Mesendoderm (in vitro differentiated cells): ENCODE measurements at regions not wholly inside any gene's neighbourhood (a gene's known extent, or its start where the extent isn't known, plus 50 kb on each side); places are given as distances from the start of the nearest gene placed in this dataset.

Experiments used
- DNase-seq: peaks from one replicate; pipeline ENCODE4 v3.0.0; 2013
- H2AK5ac ChIP-seq: 2 replicates; pipeline ENCODE4 v1.6.1; 2013; ENCODE audit warnings: low read length, inconsistent platforms
- H2BK120ac ChIP-seq: 2 replicates; pipeline ENCODE4 v1.6.1; 2013; ENCODE audit warnings: low read depth, mild to moderate bottlenecking, low read length, moderate library complexity, mixed read lengths
- H2BK15ac ChIP-seq: replicated peaks from 2 replicates; pipeline ENCODE4 v1.6.1; 2013; ENCODE audit warnings: low read depth, mild to moderate bottlenecking, moderate library complexity
- H2BK5ac ChIP-seq: 2 replicates; pipeline ENCODE4 v1.6.1; 2013; ENCODE audit warnings: low read length, inconsistent platforms
- H3K18ac ChIP-seq: 2 replicates; pipeline ENCODE4 v1.6.1; 2013; ENCODE audit warnings: mild to moderate bottlenecking, low read length, mixed read lengths
- H3K23ac ChIP-seq: one replicate; pipeline ENCODE4 v1.6.1; 2013; ENCODE audit warnings: low read length
- H3K27ac ChIP-seq: 2 replicates; pipeline ENCODE4 v1.5.1; 2013; ENCODE audit warnings: low read depth, mild to moderate bottlenecking, inconsistent platforms, low read length, moderate library complexity
- H3K27me3 ChIP-seq: 2 replicates; pipeline ENCODE4 v1.6.1; 2013; ENCODE audit warnings: low read length, control low read depth, mild to moderate bottlenecking, inconsistent platforms; ENCODE audit not compliant: insufficient read depth, poor library complexity
- H3K36me3 ChIP-seq: 2 replicates; pipeline ENCODE4 v1.6.1; 2013; ENCODE audit warnings: low read length, inconsistent platforms; ENCODE audit not compliant: control insufficient read depth, insufficient read depth
- H3K4ac ChIP-seq: one replicate; pipeline ENCODE4 v1.6.1; 2013; ENCODE audit warnings: low read depth, mild to moderate bottlenecking, low read length, moderate library complexity
- H3K4me1 ChIP-seq: 2 replicates; pipeline ENCODE4 v1.6.1; 2013; ENCODE audit warnings: low read depth, low read length, inconsistent platforms; ENCODE audit not compliant: control insufficient read depth
- H3K4me2 ChIP-seq: 2 replicates; pipeline ENCODE4 v1.6.1; 2013; ENCODE audit warnings: low read length
- H3K4me3 ChIP-seq: 2 replicates; pipeline ENCODE4 v1.5.1; 2013; ENCODE audit warnings: mild to moderate bottlenecking, low read length
- H3K56ac ChIP-seq: one replicate; pipeline ENCODE4 v1.6.1; 2013; ENCODE audit warnings: low read length
- H3K79me1 ChIP-seq: 2 replicates; pipeline ENCODE4 v1.6.1; 2013; ENCODE audit warnings: low read length, inconsistent platforms
- H3K79me2 ChIP-seq: 2 replicates; pipeline ENCODE4 v1.6.1; 2013; ENCODE audit warnings: mild to moderate bottlenecking, low read length; ENCODE audit not compliant: control insufficient read depth, insufficient read depth
- H3K9ac ChIP-seq: 2 replicates; pipeline ENCODE4 v1.6.1; 2013; ENCODE audit warnings: low read length, inconsistent platforms
- H4K5ac ChIP-seq: one replicate; pipeline ENCODE4 v1.6.1; 2013; ENCODE audit warnings: low read length
- H4K8ac ChIP-seq: one replicate; pipeline ENCODE4 v1.6.1; 2013; ENCODE audit warnings: low read depth, mild to moderate bottlenecking, control low read depth, low read length, moderate library complexity
- WGBS: extraction: QIAGEN DNeasy Blood & Tissue Kit; methylation state at CpG from one replicate; pipeline ENCODE4 v1.1.7; 2013; ENCODE audit warnings: low lambda C conversion rate, missing lambda C conversion rate; ENCODE audit not compliant: insufficient coverage; ENCODE audit errors: extremely low coverage; 5-methylcytosine and 5-hydroxymethylcytosine counted together

DNA sequence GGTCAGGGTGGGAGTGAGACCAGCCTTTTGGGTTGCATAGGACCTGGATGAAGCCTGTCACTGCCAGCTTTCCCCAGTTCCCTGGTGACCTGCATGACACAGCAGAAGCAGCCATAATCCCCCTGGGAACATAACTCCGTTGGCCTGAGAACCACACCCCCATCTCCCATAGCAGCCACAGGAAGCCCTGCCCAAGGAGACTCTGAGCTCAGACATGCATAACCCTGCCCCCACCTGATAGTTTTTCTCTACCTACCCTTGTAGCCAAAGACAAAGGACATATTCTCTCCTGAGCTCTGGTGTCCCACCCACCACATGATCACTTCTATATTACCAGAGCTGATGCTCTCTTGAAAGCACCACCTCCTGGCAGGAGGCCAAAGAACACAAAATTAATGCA is 413.5 kb upstream of the HTR2A start:
- H3K56ac ChIP-seq: no peak overlapping the region
- no peak overlapping the region for H3K4me3 ChIP-seq
- H3K4ac ChIP-seq: no peak overlapping the region
- no peak overlapping the region for H2BK120ac ChIP-seq
- H3K79me2 ChIP-seq: no peaks in the 10 kb centered on the region
- DNase-seq: peak; percentile 45
- H3K79me1 ChIP-seq: no peaks in the 10 kb centered on the region
- H3K27me3 ChIP-seq: no peaks in the 10 kb centered on the region
- H4K5ac ChIP-seq: no peak overlapping the region
- H2BK15ac ChIP-seq: no peak overlapping the region
- no peak overlapping the region for H2AK5ac ChIP-seq
- no CpG with 5 or more reads among the region's 1 CpG for WGBS
- H3K4me1 ChIP-seq: no peaks in the 10 kb centered on the region
- no peak overlapping the region for H3K4me2 ChIP-seq
- no peak overlapping the region for H4K8ac ChIP-seq
- H3K18ac ChIP-seq: no peak overlapping the region
- H2BK5ac ChIP-seq: no peak overlapping the region
- H3K9ac ChIP-seq: no peak overlapping the region
- no peak overlapping the region for H3K23ac ChIP-seq
- H3K27ac ChIP-seq: no peak overlapping the region
- H3K36me3 ChIP-seq: no peaks in the 10 kb centered on the region

- no peaks in the 10 kb centered on the region for H3K27me3 ChIP-seq
- no peak overlapping the region for H3K4ac ChIP-seq
- no peaks in the 10 kb centered on the region for H3K79me1 ChIP-seq
- no peaks in the 10 kb centered on the region for H3K4me1 ChIP-seq
- no peak overlapping the region for H2BK15ac ChIP-seq
- no peaks in the 10 kb centered on the region for H3K79me2 ChIP-seq
- H3K4me3 ChIP-seq: no peak overlapping the region
- H3K18ac ChIP-seq: no peak overlapping the region
- H4K5ac ChIP-seq: no peak overlapping the region
- no peaks in the 10 kb centered on the region for H3K36me3 ChIP-seq
- no peak overlapping the region for H3K9ac ChIP-seq
- H3K27ac ChIP-seq: no peak overlapping the region
- H3K4me2 ChIP-seq: no peak overlapping the region
- no peak overlapping the region for H2BK120ac ChIP-seq
- H4K8ac ChIP-seq: no peak overlapping the region
- no peak overlapping the region for H3K56ac ChIP-seq
- no peak for DNase-seq
- no peak overlapping the region for H2BK5ac ChIP-seq
- H3K23ac ChIP-seq: no peak overlapping the region
- no peak overlapping the region for H2AK5ac ChIP-seq
Measured at GRCh38 chr13:47306991-47307390, 410.1 kb upstream of the HTR2A start.

DNA sequence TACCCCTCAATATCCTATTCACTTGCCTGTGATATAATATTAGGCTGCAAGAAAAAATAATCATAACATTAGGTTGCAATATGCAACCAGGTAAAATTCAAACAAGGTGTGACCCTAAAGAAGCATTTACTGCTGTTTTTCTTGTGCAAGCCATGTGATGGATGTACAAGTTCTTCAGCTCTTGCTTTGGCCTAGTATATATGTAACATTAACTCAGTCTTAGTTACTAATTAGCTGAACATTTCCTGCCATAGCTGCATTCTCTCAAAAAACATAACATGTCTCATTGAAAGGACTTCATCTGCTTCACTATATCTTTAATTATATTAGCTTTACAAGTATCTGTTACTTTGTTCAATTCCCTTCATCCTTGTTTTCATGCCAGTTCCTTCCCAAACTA is 406.8 kb upstream of the HTR2A start:
- Histone ChIP-seq H3K4me3 (no peak overlapping the region), H3K36me3 (no peaks in the 10 kb centered on the region), H2BK5ac (no peak overlapping the region), H4K8ac (no peak overlapping the region), H3K27ac (no peak overlapping the region), H3K4ac (no peak overlapping the region), H3K79me2 (no peaks in the 10 kb centered on the region), H4K5ac (no peak overlapping the region), H3K23ac (no peak overlapping the region), H3K4me1 (no peaks in the 10 kb centered on the region), H2AK5ac (no peak overlapping the region), H2BK120ac (no peak overlapping the region), H3K18ac (no peak overlapping the region), H3K79me1 (no peaks in the 10 kb centered on the region), H2BK15ac (no peak overlapping the region), H3K56ac (no peak overlapping the region), H3K27me3 (no peaks in the 10 kb centered on the region), H3K4me2 (no peak overlapping the region), H3K9ac (no peak overlapping the region)
- DNase-seq: no peak

- Histone ChIP-seq H2BK120ac (no peak overlapping the region), H3K4me3 (no peak overlapping the region), H3K4me1 (no peaks in the 10 kb centered on the region), H3K23ac (no peak overlapping the region), H3K36me3 (no peaks in the 10 kb centered on the region), H2AK5ac (no peak overlapping the region), H3K79me1 (no peaks in the 10 kb centered on the region), H3K27ac (no peak overlapping the region), H3K4me2 (no peak overlapping the region), H3K56ac (no peak overlapping the region), H3K79me2 (no peaks in the 10 kb centered on the region), H3K27me3 (no peaks in the 10 kb centered on the region), H2BK15ac (no peak overlapping the region), H2BK5ac (no peak overlapping the region), H3K18ac (no peak overlapping the region), H4K5ac (no peak overlapping the region), H3K4ac (no peak overlapping the region), H3K9ac (no peak overlapping the region), H4K8ac (no peak overlapping the region)
- no peak for DNase-seq
Measured at GRCh38 chr13:47299304-47299703, 402.5 kb upstream of the HTR2A start.

GRCh38 chr13:47298506-47298905 is 401.7 kb upstream of the HTR2A start:
- H3K9ac ChIP-seq: no peak overlapping the region
- H3K27me3 ChIP-seq: no peaks in the 10 kb centered on the region
- H3K56ac ChIP-seq: no peak overlapping the region
- H3K27ac ChIP-seq: no peak overlapping the region
- H3K36me3 ChIP-seq: no peaks in the 10 kb centered on the region
- no CpG with 5 or more reads among the region's 2 CpGs for WGBS
- H3K18ac ChIP-seq: no peak overlapping the region
- no peak for DNase-seq
- no peaks in the 10 kb centered on the region for H3K79me1 ChIP-seq
- no peak overlapping the region for H2BK15ac ChIP-seq
- no peak overlapping the region for H4K5ac ChIP-seq
- H2BK5ac ChIP-seq: no peak overlapping the region
- no peaks in the 10 kb centered on the region for H3K4me1 ChIP-seq
- H3K4me3 ChIP-seq: no peak overlapping the region
- no peak overlapping the region for H3K4me2 ChIP-seq
- H3K79me2 ChIP-seq: no peaks in the 10 kb centered on the region
- H3K4ac ChIP-seq: no peak overlapping the region
- no peak overlapping the region for H3K23ac ChIP-seq
- H2BK120ac ChIP-seq: no peak overlapping the region
- no peak overlapping the region for H2AK5ac ChIP-seq
- no peak overlapping the region for H4K8ac ChIP-seq

GRCh38 chr13:47294691-47295090 is 397.8 kb upstream of the HTR2A start:
- no CpG with 5 or more reads among the region's 3 CpGs for WGBS
- H3K4me2 ChIP-seq: no peak overlapping the region
- no peaks in the 10 kb centered on the region for H3K36me3 ChIP-seq
- no peak overlapping the region for H4K5ac ChIP-seq
- H2AK5ac ChIP-seq: no peak overlapping the region
- no peaks in the 10 kb centered on the region for H3K4me1 ChIP-seq
- H2BK120ac ChIP-seq: no peak overlapping the region
- no peak overlapping the region for H3K4me3 ChIP-seq
- H3K23ac ChIP-seq: no peak overlapping the region
- DNase-seq: no peak
- no peak overlapping the region for H2BK5ac ChIP-seq
- no peak overlapping the region for H2BK15ac ChIP-seq
- no peak overlapping the region for H3K9ac ChIP-seq
- no peaks in the 10 kb centered on the region for H3K27me3 ChIP-seq
- no peak overlapping the region for H3K4ac ChIP-seq
- H3K79me1 ChIP-seq: no peaks in the 10 kb centered on the region
- H3K27ac ChIP-seq: no peak overlapping the region
- no peak overlapping the region for H3K56ac ChIP-seq
- no peak overlapping the region for H4K8ac ChIP-seq
- no peak overlapping the region for H3K18ac ChIP-seq
- no peaks in the 10 kb centered on the region for H3K79me2 ChIP-seq
